Choroid plexus epithelial cell (primary cell): ENCODE measurements at regions not wholly inside any gene's neighbourhood (a gene's known extent, or its start where the extent isn't known, plus 50 kb on each side); places are given as distances from the start of the nearest gene placed in this dataset.

Source experiments
- DNase-seq: peaks from one replicate; pipeline ENCODE4 v3.0.0-alpha.2; 2010; ENCODE audit warnings: low read depth
- H3K4me3 ChIP-seq: 2 replicates; pipeline ENCODE4 v1.5.1; 2011; ENCODE audit warnings: low read depth, mild to moderate bottlenecking, control low read depth, low read length, moderate library complexity
- TF ChIP-seq, protein P1 (sequence below): conservative IDR thresholded peaks from 2 replicates; pipeline ENCODE4 v1.5.1; 2011; ENCODE audit warnings: low read depth, mild to moderate bottlenecking, control low read depth, inconsistent platforms, low read length, moderate library complexity

DNA sequence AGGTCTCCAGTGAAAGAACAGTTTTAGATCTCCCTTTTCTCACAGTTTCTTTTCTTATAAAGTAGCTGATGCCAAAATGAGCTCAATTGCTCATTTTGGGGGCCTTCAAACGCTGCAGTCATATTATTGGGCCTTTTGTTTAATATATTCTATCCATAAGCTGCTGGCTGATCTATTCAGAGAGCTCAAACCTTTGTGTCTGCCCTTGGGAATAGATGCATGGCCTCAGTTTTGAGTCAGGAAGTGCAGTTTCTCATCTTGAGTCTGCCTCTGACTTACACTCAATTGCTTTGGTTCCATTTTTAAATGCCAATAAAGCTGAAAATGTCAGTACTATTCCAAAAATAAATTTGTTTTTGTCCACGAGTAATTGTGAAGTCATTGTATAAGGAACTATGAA lies 468.9 kb downstream of the KLF12 start:
- H3K4me3 ChIP-seq: no peak overlapping the region
- TF ChIP-seq, protein P1, sequence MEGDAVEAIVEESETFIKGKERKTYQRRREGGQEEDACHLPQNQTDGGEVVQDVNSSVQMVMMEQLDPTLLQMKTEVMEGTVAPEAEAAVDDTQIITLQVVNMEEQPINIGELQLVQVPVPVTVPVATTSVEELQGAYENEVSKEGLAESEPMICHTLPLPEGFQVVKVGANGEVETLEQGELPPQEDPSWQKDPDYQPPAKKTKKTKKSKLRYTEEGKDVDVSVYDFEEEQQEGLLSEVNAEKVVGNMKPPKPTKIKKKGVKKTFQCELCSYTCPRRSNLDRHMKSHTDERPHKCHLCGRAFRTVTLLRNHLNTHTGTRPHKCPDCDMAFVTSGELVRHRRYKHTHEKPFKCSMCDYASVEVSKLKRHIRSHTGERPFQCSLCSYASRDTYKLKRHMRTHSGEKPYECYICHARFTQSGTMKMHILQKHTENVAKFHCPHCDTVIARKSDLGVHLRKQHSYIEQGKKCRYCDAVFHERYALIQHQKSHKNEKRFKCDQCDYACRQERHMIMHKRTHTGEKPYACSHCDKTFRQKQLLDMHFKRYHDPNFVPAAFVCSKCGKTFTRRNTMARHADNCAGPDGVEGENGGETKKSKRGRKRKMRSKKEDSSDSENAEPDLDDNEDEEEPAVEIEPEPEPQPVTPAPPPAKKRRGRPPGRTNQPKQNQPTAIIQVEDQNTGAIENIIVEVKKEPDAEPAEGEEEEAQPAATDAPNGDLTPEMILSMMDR: no peak
- DNase-seq: no peak

DNA sequence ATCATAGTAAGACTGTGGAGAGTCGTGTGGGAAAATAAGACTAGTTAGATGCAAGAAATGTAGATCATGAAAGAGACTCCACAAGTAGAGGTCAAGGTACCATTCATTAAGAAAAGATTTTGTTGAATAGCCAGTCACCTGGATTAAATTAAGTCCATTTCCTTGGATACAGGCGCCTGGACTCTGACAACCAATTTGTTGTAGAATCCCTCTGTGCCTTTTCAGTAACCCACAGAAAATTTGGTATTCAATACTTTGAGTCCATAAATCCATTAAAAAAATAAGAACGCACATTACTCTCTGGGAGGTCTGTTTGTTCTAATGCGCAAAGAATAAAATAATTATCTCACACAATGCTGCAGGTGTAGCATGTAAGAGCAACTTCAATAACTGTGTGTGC lies 469.4 kb downstream of the KLF12 start:
- TF ChIP-seq, protein P1: no peak
- H3K4me3 ChIP-seq: no peak overlapping the region
- DNase-seq: no peak

DNA sequence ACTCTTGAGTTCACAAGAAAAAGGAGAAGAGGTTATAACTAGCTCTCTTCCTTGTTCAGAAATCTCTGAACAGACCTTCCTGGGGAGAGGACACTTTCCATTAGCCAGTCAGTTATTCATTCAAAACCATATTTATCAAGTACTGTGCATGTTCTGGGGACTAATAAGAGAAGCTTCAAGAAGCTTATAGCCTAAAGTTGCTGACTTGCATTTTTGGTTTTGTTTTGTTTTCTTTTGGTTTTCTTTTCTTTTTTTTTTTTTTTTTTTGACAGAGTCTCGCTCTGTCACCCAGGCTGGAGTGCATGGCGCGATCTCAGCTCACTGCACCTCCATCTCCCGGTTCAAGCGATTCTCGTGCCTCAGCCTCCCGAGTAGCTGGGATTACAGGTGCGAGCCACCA lies 471.4 kb downstream of the KLF12 start:
- no peak overlapping the region for H3K4me3 ChIP-seq
- TF ChIP-seq, protein P1: no peak
- DNase-seq: no peak

DNA sequence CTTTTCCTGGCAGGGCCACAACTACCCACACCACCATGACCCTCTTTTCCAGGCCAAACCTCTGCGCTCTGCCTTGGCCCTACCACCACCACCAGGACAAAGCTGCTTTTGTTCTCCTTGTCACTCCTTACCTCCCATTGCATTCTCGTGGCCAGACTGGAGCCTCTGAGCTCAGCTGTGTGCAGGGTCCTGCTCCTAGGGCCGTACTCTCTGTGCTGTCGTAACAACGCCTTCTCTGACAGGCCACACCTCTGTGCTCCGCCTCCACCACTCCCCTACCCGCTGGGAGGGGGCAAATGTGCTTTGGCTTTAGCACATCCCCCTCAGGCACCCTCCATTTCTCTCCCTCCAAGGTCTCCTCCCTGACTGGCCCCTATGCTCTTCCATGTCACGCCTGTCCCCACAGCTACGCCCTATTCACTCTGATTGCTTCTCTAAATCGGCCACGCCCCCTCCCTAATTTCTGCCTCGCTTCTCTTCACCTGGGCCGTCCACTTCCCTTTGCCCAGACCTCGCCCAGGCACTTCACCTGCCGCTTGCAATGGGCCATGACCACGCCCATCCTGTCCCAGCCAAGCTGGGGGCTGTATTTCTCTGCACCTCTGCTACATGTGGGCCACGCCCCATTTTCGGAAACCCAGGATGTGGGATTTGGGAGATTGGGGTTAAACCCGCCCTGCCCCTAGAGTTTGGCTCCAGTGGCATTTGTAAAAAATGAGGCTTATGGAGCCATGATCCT lies 472.3 kb downstream of the KLF12 start:
- DNase-seq: no peak
- TF ChIP-seq, protein P1: no peak
- no peak overlapping the region for H3K4me3 ChIP-seq

DNA sequence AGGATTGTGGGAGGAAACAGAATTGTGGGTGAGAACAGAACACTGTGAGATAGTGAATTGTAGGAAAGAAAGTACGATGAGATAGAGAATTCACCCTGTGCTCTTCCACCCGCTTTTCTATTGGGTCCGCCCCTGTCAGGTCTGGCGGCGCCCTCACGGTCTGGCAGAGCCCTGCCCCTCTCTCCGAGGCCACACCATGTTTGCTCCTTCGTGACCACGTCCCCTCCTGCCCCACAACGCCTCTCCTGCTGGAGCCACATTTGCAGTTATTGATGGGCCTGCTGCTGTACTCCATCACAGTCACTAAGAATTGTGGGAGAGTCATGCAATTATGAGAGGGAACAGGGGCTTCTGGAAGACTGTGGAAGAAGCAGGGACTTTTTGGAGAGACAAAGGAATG lies 473.1 kb downstream of the KLF12 start:
- TF ChIP-seq, protein P1: no peak
- no peak for DNase-seq
- no peak overlapping the region for H3K4me3 ChIP-seq

DNA sequence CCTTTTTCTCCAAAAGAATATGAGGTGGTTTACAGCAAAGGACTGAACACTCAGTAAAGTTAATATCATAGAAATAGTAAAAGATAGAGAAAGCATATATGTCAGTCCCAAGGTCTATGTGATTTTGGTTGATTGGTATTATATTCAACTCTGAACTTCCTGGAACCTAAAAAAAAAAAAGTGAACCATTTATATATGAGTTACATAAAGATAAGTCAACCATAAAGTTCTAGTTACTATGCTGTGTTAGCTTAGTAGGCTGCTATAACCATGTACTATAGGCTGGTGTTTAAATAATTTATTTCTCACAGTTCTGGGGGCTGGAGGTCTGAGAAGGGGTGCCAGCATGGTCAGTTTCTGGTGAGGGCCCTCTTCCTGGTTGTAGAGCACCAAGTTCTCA lies 475.6 kb downstream of the KLF12 start:
- H3K4me3 ChIP-seq: no peak overlapping the region
- no peak for DNase-seq
- TF ChIP-seq, protein P1: no peak
